HG03066 (cell line): ENCODE measurements at regions not wholly inside any gene's neighbourhood (a gene's known extent, or its start where the extent isn't known, plus 50 kb on each side); places are given as distances from the start of the nearest gene placed in this dataset.
"Not testable (repeated sequence)": the region's sequence is repeated elsewhere in the genome, so short reads cannot be mapped to it uniquely, and the experiment has no call there.

Source experiments
- ATAC-seq: cut with Tn5 transposase; IDR thresholded peaks from one replicate; pipeline ENCODE4 v1.9.1; 2021; ENCODE audit warnings: low read depth; ENCODE audit not compliant: unreplicated experiment

- ATAC-seq: no peak
Measured at GRCh38 chr4:178003098-178003657, 560.9 kb upstream of the AGA start.

- no peak for ATAC-seq
Measured at GRCh38 chr4:178010596-178010995, 568.4 kb upstream of the AGA start.

- ATAC-seq: not testable (repeated sequence)
Measured at GRCh38 chr4:178015046-178015445, 572.8 kb upstream of the AGA start.

- ATAC-seq: no peak
Measured at GRCh38 chr4:178026999-178027398, 584.8 kb upstream of the AGA start.

GRCh38 chr4:178027796-178028195, 585.6 kb upstream of the AGA start:
- ATAC-seq: no peak

GRCh38 chr4:178028481-178028880, 586.2 kb upstream of the AGA start:
- ATAC-seq: no peak

- no peak for ATAC-seq
Measured at GRCh38 chr4:178037459-178038214, 595.4 kb upstream of the AGA start.

GRCh38 chr4:178056996-178057395, 614.8 kb upstream of the AGA start:
- ATAC-seq: no peak

GRCh38 chr4:178063568-178063967, 621.3 kb upstream of the AGA start:
- ATAC-seq: no peak

GRCh38 chr4:178066338-178066941, 624.2 kb upstream of the AGA start:
- ATAC-seq: no peak

- ATAC-seq: no peak
Measured at GRCh38 chr4:178068136-178068535, 625.9 kb upstream of the AGA start.

GRCh38 chr4:178070163-178070562, 627.9 kb upstream of the AGA start:
- ATAC-seq: no peak

- ATAC-seq: no peak
Measured at GRCh38 chr4:178080312-178080711, 638.1 kb upstream of the AGA start.

GRCh38 chr4:178081176-178081575, 638.9 kb upstream of the AGA start:
- no peak for ATAC-seq

- no peak for ATAC-seq
Measured at GRCh38 chr4:178081896-178082295, 639.7 kb upstream of the AGA start.

GRCh38 chr4:178082906-178083305, 640.7 kb upstream of the AGA start:
- no peak for ATAC-seq

- no peak for ATAC-seq
Measured at GRCh38 chr4:178083968-178084367, 641.7 kb upstream of the AGA start.

- no peak for ATAC-seq
Measured at GRCh38 chr4:178086320-178086719, 644.1 kb upstream of the AGA start.

- no peak for ATAC-seq
Measured at GRCh38 chr4:178090640-178091411, 648.6 kb upstream of the AGA start.

- no peak for ATAC-seq
Measured at GRCh38 chr4:178102139-178102538, 659.9 kb upstream of the AGA start.

GRCh38 chr4:178105242-178105641, 663.0 kb upstream of the AGA start:
- no peak for ATAC-seq
